ENCODE measurements at regions not wholly inside any gene's neighbourhood (a gene's known extent, or its start where the extent isn't known, plus 50 kb on each side); places are given as distances from the start of the nearest gene placed in this dataset.

DNA sequence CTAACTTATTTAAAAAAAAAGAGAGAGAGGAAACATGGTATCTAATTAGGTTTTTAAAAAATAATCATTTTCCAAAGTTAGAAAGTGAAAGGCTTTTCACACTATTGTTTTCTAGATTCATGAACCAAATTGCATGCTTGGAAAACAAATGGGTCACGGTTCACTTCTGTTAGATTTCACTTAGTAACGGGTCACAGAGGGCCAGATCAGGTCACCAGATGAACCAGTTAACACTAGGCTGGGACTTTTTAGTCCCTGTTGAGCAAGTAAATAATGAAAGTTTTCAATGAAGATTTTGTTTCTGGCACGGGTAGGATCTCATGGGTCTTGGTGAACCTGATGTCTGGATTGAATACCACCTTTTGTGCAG lies 207.2 kb upstream of the RFX3 start:
- no peak for TF ChIP-seq TBL1XR1 (IDR thresholded peaks at IDR 0.05; ENCODE audit: low read depth, low read length)
- TF ChIP-seq BMI1 (IDR thresholded peaks at IDR 0.05; ENCODE audit: borderline replicate concordance) = no peak
- no peak for TF ChIP-seq SMAD1 (IDR thresholded peaks at IDR 0.05; ENCODE audit: low read depth, partially characterized antibody)
- TF ChIP-seq REST (IDR thresholded peaks at IDR 0.05; ENCODE audit: low read depth, low read length) = no peak
- TF ChIP-seq, protein P1, sequence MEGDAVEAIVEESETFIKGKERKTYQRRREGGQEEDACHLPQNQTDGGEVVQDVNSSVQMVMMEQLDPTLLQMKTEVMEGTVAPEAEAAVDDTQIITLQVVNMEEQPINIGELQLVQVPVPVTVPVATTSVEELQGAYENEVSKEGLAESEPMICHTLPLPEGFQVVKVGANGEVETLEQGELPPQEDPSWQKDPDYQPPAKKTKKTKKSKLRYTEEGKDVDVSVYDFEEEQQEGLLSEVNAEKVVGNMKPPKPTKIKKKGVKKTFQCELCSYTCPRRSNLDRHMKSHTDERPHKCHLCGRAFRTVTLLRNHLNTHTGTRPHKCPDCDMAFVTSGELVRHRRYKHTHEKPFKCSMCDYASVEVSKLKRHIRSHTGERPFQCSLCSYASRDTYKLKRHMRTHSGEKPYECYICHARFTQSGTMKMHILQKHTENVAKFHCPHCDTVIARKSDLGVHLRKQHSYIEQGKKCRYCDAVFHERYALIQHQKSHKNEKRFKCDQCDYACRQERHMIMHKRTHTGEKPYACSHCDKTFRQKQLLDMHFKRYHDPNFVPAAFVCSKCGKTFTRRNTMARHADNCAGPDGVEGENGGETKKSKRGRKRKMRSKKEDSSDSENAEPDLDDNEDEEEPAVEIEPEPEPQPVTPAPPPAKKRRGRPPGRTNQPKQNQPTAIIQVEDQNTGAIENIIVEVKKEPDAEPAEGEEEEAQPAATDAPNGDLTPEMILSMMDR (IDR thresholded peaks at IDR 0.05 in 2 of 3, conservative IDR thresholded peaks at IDR 0.05 in 1 of 3; ENCODE audit: control insufficient read depth in 2 of 3, extremely low read depth in 1 of 3, insufficient read depth in 1 of 3, low read depth in 3 of 3, low read length in 3 of 3) = no peak
- TF ChIP-seq CHD1 (IDR thresholded peaks at IDR 0.05; ENCODE audit: low read depth, low read length) = no peak
- TF ChIP-seq ZSCAN29 (IDR thresholded peaks at IDR 0.05) = no peak
